ENCODE measurements at regions not wholly inside any gene's neighbourhood (a gene's known extent, or its start where the extent isn't known, plus 50 kb on each side); places are given as distances from the start of the nearest gene placed in this dataset.

- ATAC-seq = no peak
- ChIA-PET CTCF (no interaction called here), POLR2A (ENCODE audit: unreplicated experiment) (no interaction called here)
- Histone ChIP-seq H3K9me3 (ENCODE audit: low read length) (no peaks in the 10 kb centered on the region), H3K9me2 (replicated peaks; ENCODE audit: low read length) (no peaks in the 10 kb centered on the region), H3K27ac (ENCODE audit: low read length) (no peak overlapping the region), H3K4me3 (ENCODE audit: low read length) (no peak overlapping the region), H4K20me1 (ENCODE audit: low read length) (no peaks in the 10 kb centered on the region), H3F3A (ENCODE audit: low read length, unreplicated experiment) (no peaks in the 10 kb centered on the region), H3K27me3 (ENCODE audit: low read length) (peaks cover 78% of the 10 kb centered on the region), H3K9ac (ENCODE audit: low read length) (no peak overlapping the region), H3K36me3 (ENCODE audit: low read depth, low read length) (no peaks in the 10 kb centered on the region), H2AFZ (ENCODE audit: low read length) (no peak overlapping the region), H3K79me2 (ENCODE audit: low read length) (no peaks in the 10 kb centered on the region), H3K4me2 (ENCODE audit: low read length) (no peak overlapping the region), H3K4me1 (ENCODE audit: insufficient read depth, low read length) (no peaks in the 10 kb centered on the region)
- no TSS peak for BruUV-seq (replicated peaks)
- intact Hi-C loops (cut with micrococcal nuclease) = no loop called here
- no peak for DNase-seq
- TF ChIP-seq CTCF (conservative IDR thresholded peaks at IDR 0.05; ENCODE audit: low read depth, low read length) (no peak), EZH2phosphoT487 (IDR thresholded peaks at IDR 0.05; ENCODE audit: borderline replicate concordance, low read length) (no peak), EZH2 (IDR thresholded peaks at IDR 0.05; ENCODE audit: low read length, unreplicated experiment) (no peak)
Observed at GRCh38 chr16:73615071-73615940, 567.4 kb upstream of the ZFHX3 start.

- ChIA-PET CTCF (no interaction called here), POLR2A (ENCODE audit: unreplicated experiment) (no interaction called here)
- H4K20me1 ChIP-seq (ENCODE audit: low read length) = no peaks in the 10 kb centered on the region
- no peak overlapping the region for H3K4me2 ChIP-seq (ENCODE audit: low read length)
- H3F3A ChIP-seq (ENCODE audit: low read length, unreplicated experiment) = no peaks in the 10 kb centered on the region
- no peak overlapping the region for H3K27ac ChIP-seq (ENCODE audit: low read length)
- H3K36me3 ChIP-seq (ENCODE audit: low read depth, low read length) = no peaks in the 10 kb centered on the region
- no peak overlapping the region for H3K9ac ChIP-seq (ENCODE audit: low read length)
- no peak overlapping the region for H3K4me3 ChIP-seq (ENCODE audit: low read length)
- ATAC-seq = no peak
- no peak overlapping the region for H2AFZ ChIP-seq (ENCODE audit: low read length)
- H3K79me2 ChIP-seq (ENCODE audit: low read length) = no peaks in the 10 kb centered on the region
- H3K27me3 ChIP-seq (ENCODE audit: low read length) = peaks cover 85% of the 10 kb centered on the region
- no peaks in the 10 kb centered on the region for H3K9me2 ChIP-seq (replicated peaks; ENCODE audit: low read length)
- no TSS peak for BruUV-seq (replicated peaks)
- no peak for DNase-seq
- H3K4me1 ChIP-seq (ENCODE audit: insufficient read depth, low read length) = no peaks in the 10 kb centered on the region
- H3K9me3 ChIP-seq (ENCODE audit: low read length) = no peaks in the 10 kb centered on the region
- TF ChIP-seq EZH2phosphoT487 (IDR thresholded peaks at IDR 0.05; ENCODE audit: borderline replicate concordance, low read length) = no peak
- no peak for TF ChIP-seq EZH2 (IDR thresholded peaks at IDR 0.05; ENCODE audit: low read length, unreplicated experiment)
- no peak for TF ChIP-seq CTCF (conservative IDR thresholded peaks at IDR 0.05; ENCODE audit: low read depth, low read length)
- intact Hi-C loops (cut with micrococcal nuclease) = no loop called here
Observed at GRCh38 chr16:73614131-73614530, 566.2 kb upstream of the ZFHX3 start.

GRCh38 chr16:73610605-73611156 lies 562.8 kb upstream of the ZFHX3 start:
- Histone ChIP-seq H3K9ac (ENCODE audit: low read length) (no peak overlapping the region), H3K36me3 (ENCODE audit: low read depth, low read length) (no peaks in the 10 kb centered on the region), H3K27me3 (ENCODE audit: low read length) (peaks cover 77% of the 10 kb centered on the region), H3K4me3 (ENCODE audit: low read length) (no peak overlapping the region), H4K20me1 (ENCODE audit: low read length) (no peaks in the 10 kb centered on the region), H3K27ac (ENCODE audit: low read length) (no peak overlapping the region), H3K9me3 (ENCODE audit: low read length) (no peaks in the 10 kb centered on the region), H3F3A (ENCODE audit: low read length, unreplicated experiment) (no peaks in the 10 kb centered on the region), H3K4me1 (ENCODE audit: insufficient read depth, low read length) (no peaks in the 10 kb centered on the region), H2AFZ (ENCODE audit: low read length) (no peak overlapping the region), H3K9me2 (replicated peaks; ENCODE audit: low read length) (no peaks in the 10 kb centered on the region), H3K4me2 (ENCODE audit: low read length) (no peak overlapping the region), H3K79me2 (ENCODE audit: low read length) (no peaks in the 10 kb centered on the region)
- POLR2A ChIA-PET (ENCODE audit: unreplicated experiment) = no interaction called here
- ATAC-seq (no peak), DNase-seq (no peak)
- TF ChIP-seq EZH2phosphoT487 (IDR thresholded peaks at IDR 0.05; ENCODE audit: borderline replicate concordance, low read length) (no peak), EZH2 (IDR thresholded peaks at IDR 0.05; ENCODE audit: low read length, unreplicated experiment) (no peak), CTCF (conservative IDR thresholded peaks at IDR 0.05; ENCODE audit: low read depth, low read length) (no peak)
- CTCF ChIA-PET = no interaction called here
- intact Hi-C loops (cut with micrococcal nuclease) = no loop called here
- no TSS peak for BruUV-seq (replicated peaks)

Data from PC-3 (cell line).